Upper lobe of right lung (tissue), 1 donor: ENCODE measurements at regions not wholly inside any gene's neighbourhood (a gene's known extent, or its start where the extent isn't known, plus 50 kb on each side); places are given as distances from the start of the nearest gene placed in this dataset.

Experiments
- ATAC-seq: fragments of 200-7000 bp; cut with Tn5 transposase; one replicate; pipeline ENCODE4 v1.9.1; 2020; ENCODE audit warnings: mild to moderate bottlenecking, moderate library complexity
- DNase-seq: peaks from one replicate; pipeline ENCODE4 v3.0.0-alpha.2; 2020
- H3K27ac ChIP-seq: fragments of 200-600 bp; one replicate; pipeline ENCODE4 v1.8.0; 2022
- H3K27me3 ChIP-seq: fragments of 200-600 bp; one replicate; pipeline ENCODE4 v1.8.0; 2022; ENCODE audit warnings: mild to moderate bottlenecking
- H3K36me3 ChIP-seq: fragments of 200-600 bp; one replicate; pipeline ENCODE4 v1.8.0; 2022
- H3K4me1 ChIP-seq: fragments of 200-600 bp; one replicate; pipeline ENCODE4 v1.8.0; 2022
- H3K4me3 ChIP-seq: fragments of 200-600 bp; one replicate; pipeline ENCODE4 v1.8.0; 2022; ENCODE audit warnings: mild to moderate bottlenecking
- H3K9me3 ChIP-seq: fragments of 200-600 bp; one replicate; pipeline ENCODE4 v1.8.0; 2022
- intact Hi-C: fragments of 100-400 bp; cut with DNase I; formaldehyde crosslinking; loops from one replicate; pipeline ENCODE4 v1.11.0; 2022
- TF ChIP-seq, protein P1 (sequence below): fragments of 200-600 bp; IDR thresholded peaks from one replicate; pipeline ENCODE4 v1.8.0; 2022; ENCODE audit warnings: antibody characterized with exemption
- donor health status: DM: no; HTN: yes; CAD: no; lungs with severe emphysema.

DNA sequence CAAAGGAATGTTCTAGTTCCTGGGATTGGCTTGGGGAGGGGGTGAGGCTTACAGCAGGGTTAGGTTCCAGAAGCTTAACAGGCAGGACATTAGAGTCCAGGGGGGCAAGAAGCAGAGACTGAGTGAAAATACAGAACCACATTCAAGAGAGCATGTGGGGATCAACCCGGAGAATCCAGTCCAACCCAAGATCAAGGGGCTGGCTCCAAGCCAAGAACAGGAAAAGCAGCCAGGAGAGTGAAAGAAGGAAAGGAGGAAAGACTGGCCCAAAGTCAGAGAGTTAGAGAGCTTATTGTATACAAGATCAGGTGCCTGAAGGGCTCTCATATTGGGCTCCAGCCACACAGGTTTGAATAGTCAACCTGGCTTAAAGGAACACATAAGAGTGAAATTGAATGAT, 190.3 kb upstream of the CDKN3 start:
- Histone ChIP-seq H3K27me3 (no peaks in the 10 kb centered on the region), H3K27ac (no peak overlapping the region), H3K9me3 (no peaks in the 10 kb centered on the region), H3K4me1 (no peaks in the 10 kb centered on the region), H3K4me3 (no peak overlapping the region), H3K36me3 (no peaks in the 10 kb centered on the region)
- intact Hi-C loops, result no loop called here
- TF ChIP-seq, protein P1, sequence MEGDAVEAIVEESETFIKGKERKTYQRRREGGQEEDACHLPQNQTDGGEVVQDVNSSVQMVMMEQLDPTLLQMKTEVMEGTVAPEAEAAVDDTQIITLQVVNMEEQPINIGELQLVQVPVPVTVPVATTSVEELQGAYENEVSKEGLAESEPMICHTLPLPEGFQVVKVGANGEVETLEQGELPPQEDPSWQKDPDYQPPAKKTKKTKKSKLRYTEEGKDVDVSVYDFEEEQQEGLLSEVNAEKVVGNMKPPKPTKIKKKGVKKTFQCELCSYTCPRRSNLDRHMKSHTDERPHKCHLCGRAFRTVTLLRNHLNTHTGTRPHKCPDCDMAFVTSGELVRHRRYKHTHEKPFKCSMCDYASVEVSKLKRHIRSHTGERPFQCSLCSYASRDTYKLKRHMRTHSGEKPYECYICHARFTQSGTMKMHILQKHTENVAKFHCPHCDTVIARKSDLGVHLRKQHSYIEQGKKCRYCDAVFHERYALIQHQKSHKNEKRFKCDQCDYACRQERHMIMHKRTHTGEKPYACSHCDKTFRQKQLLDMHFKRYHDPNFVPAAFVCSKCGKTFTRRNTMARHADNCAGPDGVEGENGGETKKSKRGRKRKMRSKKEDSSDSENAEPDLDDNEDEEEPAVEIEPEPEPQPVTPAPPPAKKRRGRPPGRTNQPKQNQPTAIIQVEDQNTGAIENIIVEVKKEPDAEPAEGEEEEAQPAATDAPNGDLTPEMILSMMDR, result no peak
- ATAC-seq (no peak), DNase-seq (no peak)

GRCh38 chr14:54207075-54207474, 189.7 kb upstream of the CDKN3 start:
- Histone ChIP-seq H3K4me1 (no peaks in the 10 kb centered on the region), H3K27me3 (no peaks in the 10 kb centered on the region), H3K9me3 (no peaks in the 10 kb centered on the region), H3K36me3 (no peaks in the 10 kb centered on the region), H3K4me3 (no peak overlapping the region), H3K27ac (no peak overlapping the region)
- ATAC-seq (no peak), DNase-seq (no peak)
- intact Hi-C loops, result no loop called here
- TF ChIP-seq, protein P1, result no peak

DNA sequence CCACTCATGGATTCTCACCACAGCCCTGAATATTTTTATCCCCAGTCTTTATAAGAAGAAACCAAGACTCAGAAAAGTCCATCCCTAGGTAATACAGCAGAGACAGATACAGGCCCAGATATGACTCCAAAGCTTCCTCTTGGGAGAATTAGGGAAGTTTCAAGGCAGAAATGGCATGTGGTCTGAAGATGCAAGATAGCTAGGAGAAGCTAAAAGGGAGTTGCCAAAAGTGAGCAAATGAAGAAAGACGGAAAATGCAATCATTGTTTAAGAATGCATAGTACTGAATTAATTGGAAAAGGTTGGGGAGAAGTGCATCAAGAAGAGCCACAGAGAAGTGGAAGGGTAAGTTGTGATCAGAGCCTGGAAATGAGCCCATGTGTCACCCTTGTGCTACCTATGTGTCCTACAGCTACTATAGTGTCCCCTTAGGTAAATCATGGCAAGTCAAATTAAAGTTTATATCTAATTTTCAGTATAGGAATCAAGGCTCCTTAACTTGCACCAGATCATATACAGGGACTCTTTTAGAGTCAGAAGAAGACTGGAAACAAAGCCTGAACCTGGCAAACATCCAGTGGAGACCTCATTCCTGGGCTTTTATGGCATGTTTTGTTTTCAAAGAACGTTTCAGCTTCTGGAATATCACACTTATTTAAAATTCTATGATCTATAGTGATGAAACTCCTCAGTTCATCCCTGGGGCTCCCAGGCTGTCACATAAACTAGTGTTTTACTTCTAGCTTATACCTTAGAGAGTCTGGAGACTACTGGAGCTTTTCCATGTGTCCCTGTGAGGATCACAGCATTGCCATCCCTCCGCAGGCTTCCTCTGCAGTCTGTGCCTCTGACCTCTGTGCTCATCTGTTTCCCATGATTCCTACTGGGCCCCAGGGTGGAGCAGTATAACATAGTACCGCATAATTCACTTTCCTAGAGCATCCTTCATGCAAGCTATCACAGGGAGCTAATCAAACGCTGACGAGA, 189.0 kb upstream of the CDKN3 start:
- no peaks in the 10 kb centered on the region for H3K27me3 ChIP-seq
- no peak for ATAC-seq
- intact Hi-C loops, result no loop called here
- no peaks in the 10 kb centered on the region for H3K9me3 ChIP-seq
- no peak overlapping the region for H3K27ac ChIP-seq
- TF ChIP-seq, protein P1, result no peak
- DNase-seq, result no peak
- no peak overlapping the region for H3K4me3 ChIP-seq
- no peaks in the 10 kb centered on the region for H3K4me1 ChIP-seq
- H3K36me3 ChIP-seq, result no peaks in the 10 kb centered on the region

- no peak for DNase-seq
- TF ChIP-seq, protein P1, result no peak
- no peaks in the 10 kb centered on the region for H3K4me1 ChIP-seq
- no peak overlapping the region for H3K4me3 ChIP-seq
- no peak overlapping the region for H3K27ac ChIP-seq
- intact Hi-C loops, result no loop called here
- H3K36me3 ChIP-seq, result no peaks in the 10 kb centered on the region
- no peaks in the 10 kb centered on the region for H3K27me3 ChIP-seq
- no peak for ATAC-seq
- no peaks in the 10 kb centered on the region for H3K9me3 ChIP-seq
Observed at GRCh38 chr14:54208751-54209150, 188.1 kb upstream of the CDKN3 start.

GRCh38 chr14:54209511-54210250, 187.1 kb upstream of the CDKN3 start:
- Histone ChIP-seq H3K27me3 (no peaks in the 10 kb centered on the region), H3K4me1 (no peaks in the 10 kb centered on the region), H3K27ac (no peak overlapping the region), H3K9me3 (no peaks in the 10 kb centered on the region), H3K4me3 (no peak overlapping the region), H3K36me3 (no peaks in the 10 kb centered on the region)
- TF ChIP-seq, protein P1, result no peak
- intact Hi-C loops, result no loop called here
- ATAC-seq (no peak), DNase-seq (no peak)
